Chondrocyte (in vitro differentiated cells): ENCODE measurements at regions not wholly inside any gene's neighbourhood (a gene's known extent, or its start where the extent isn't known, plus 50 kb on each side); places are given as distances from the start of the nearest gene placed in this dataset.
A peak's percentile ranks its signal among the peaks of the same experiment; 100 is the strongest.
"Not testable (repeated sequence)": the region's sequence is repeated elsewhere in the genome, so short reads cannot be mapped to it uniquely, and the experiment has no call there.

Experiments used
- DNase-seq: peaks from one replicate; pipeline ENCODE4 v3.0.0; 2021; ENCODE audit warnings: mixed read lengths, low spot score
- H3K27ac Mint-ChIP-seq: one replicate; pipeline ENCODE4 v1.8.0; 2021; ENCODE audit warnings: mild to moderate bottlenecking, moderate library complexity, mixed read lengths; ENCODE audit not compliant: unreplicated experiment
- H3K27me3 Mint-ChIP-seq: 2 replicates; pipeline ENCODE4 v1.8.0; 2021; ENCODE audit warnings: low read depth, mixed read lengths
- H3K36me3 Mint-ChIP-seq: 2 replicates; pipeline ENCODE4 v1.8.0; 2021; ENCODE audit warnings: low read depth, mixed read lengths
- H3K4me1 Mint-ChIP-seq: 2 replicates; pipeline ENCODE4 v1.8.0; 2021; ENCODE audit warnings: low read depth, mild to moderate bottlenecking, mixed read lengths
- H3K4me3 Mint-ChIP-seq: one replicate; pipeline ENCODE4 v1.8.0; 2021; ENCODE audit warnings: mild to moderate bottlenecking, moderate library complexity, mixed read lengths; ENCODE audit not compliant: unreplicated experiment
- H3K9me3 Mint-ChIP-seq: 2 replicates; pipeline ENCODE4 v1.8.0; 2021; ENCODE audit warnings: low read depth, mixed read lengths
- TF ChIP-seq, protein P1 (sequence below): fragments of 200-600 bp; sonication (generic); IDR thresholded peaks from 2 replicates; pipeline ENCODE4 v1.5.0; 2021; ENCODE audit warnings: antibody characterized with exemption, mild to moderate bottlenecking, moderate library complexity

DNA sequence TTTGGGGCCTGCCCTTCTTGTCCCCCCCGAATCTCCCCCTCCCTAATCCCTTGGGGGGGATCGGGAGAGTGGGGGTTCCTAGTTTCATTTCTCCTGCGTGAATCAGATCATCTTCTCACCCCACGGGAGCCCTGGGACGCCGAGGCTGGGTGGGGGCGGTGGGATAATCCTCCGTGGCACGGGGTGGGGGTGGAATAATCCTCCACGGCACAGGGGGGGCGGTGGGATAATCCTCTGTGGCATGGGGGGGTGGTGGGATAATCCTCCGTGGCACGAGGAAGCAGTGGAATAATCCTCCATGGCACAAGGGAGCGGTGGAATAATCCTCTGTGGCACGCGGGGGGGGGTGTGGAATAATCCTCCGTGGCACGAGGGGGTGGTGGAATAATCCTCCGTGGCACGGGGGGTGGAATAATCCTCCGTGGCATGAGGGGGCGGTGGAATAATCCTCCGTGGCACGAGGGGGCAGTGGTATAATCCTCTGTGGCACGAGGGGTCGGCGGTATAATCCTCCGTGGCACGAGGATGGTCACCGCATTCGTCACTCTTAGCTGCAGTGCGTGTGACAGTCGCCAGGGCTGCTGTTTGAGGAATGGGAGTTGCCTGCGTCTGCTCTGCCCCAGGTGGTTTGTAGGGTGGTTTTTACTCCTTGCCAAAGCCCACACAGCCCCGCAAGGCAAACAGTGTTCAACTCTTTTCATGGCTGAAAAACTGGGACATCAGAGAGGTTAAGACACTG, 156.9 kb downstream of the LAT start:
- H3K27me3 Mint-ChIP-seq: peaks cover 17% of the 10 kb centered on the region
- H3K36me3 Mint-ChIP-seq: peaks cover 1% of the 10 kb centered on the region
- TF ChIP-seq, protein P1, sequence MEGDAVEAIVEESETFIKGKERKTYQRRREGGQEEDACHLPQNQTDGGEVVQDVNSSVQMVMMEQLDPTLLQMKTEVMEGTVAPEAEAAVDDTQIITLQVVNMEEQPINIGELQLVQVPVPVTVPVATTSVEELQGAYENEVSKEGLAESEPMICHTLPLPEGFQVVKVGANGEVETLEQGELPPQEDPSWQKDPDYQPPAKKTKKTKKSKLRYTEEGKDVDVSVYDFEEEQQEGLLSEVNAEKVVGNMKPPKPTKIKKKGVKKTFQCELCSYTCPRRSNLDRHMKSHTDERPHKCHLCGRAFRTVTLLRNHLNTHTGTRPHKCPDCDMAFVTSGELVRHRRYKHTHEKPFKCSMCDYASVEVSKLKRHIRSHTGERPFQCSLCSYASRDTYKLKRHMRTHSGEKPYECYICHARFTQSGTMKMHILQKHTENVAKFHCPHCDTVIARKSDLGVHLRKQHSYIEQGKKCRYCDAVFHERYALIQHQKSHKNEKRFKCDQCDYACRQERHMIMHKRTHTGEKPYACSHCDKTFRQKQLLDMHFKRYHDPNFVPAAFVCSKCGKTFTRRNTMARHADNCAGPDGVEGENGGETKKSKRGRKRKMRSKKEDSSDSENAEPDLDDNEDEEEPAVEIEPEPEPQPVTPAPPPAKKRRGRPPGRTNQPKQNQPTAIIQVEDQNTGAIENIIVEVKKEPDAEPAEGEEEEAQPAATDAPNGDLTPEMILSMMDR: no peak
- H3K4me3 Mint-ChIP-seq: no peak overlapping the region
- H3K27ac Mint-ChIP-seq: no peak overlapping the region
- no peaks in the 10 kb centered on the region for H3K4me1 Mint-ChIP-seq
- DNase-seq: peak; percentile 37
- H3K9me3 Mint-ChIP-seq: no peaks in the 10 kb centered on the region

DNA sequence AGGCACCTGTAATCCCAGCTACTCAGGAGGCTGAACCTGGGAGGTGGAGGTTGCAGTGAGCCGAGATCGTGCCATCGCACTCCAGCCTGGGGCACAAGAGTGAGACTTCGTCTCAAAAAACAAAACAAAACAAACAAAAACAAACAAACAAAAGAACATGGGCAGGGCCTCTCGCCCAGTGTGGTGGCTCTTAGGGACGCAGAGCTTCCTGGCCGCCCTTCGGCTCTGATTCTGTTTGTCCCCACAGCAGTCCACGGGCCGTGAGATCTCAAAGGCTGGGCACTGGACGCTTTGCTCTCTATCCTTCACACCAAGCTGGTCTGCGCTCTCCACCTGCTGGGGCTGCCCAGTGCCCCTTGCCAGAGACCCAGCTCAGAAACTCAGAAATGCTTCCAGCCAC, 156.3 kb downstream of the LAT start:
- H3K9me3 Mint-ChIP-seq, H3K4me1 Mint-ChIP-seq, H3K4me3 Mint-ChIP-seq, H3K27ac Mint-ChIP-seq, H3K36me3 Mint-ChIP-seq: not testable (repeated sequence)
- peaks cover 17% of the 10 kb centered on the region for H3K27me3 Mint-ChIP-seq
- DNase-seq: peak; percentile 49

DNA sequence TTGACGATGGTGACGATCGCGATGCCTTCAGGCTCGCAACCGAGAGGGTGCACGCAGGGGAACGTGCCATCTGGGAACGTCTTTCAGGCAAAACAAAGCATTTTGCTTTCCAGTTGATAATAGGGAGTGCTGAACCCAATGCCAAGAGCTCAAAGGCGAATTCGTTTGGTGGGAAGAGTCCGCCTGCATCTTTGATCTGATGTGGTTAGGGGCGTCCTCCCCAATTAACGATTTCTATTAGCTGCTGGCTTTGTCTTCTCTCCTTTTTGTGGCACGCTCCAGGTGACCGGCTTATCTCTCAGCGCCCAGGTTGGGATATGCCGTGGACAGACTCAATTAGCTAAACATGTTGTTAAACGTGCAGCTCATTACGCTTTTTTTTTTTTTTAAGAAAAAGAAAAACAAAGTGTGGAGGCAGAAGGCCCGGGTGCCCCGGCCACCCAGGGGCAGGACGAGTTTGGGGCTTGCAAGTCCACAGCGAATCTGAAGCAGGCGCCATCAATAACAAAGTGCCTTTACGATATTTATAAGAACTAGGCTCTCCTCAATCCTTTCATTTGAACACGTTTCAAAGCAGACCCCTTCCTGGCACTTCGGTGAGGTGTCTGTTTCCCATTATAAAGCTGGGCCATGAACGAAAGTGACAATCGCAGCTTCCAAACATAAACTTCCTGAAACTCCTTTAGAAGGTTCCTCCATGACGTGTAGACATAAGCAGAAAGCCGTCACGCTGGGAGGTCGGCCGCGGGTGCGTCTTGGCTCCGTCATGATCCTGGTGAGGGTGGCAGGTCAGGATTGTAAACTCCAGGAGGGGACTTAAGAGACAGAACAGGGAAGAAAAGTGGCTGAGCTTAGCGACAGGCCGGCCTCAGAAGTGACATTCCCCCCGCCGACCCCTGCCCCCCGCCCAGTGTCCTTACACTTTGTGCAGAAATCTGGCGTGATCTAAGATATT, 155.3 kb downstream of the LAT start:
- H3K9me3 Mint-ChIP-seq, H3K36me3 Mint-ChIP-seq, H3K27ac Mint-ChIP-seq, H3K4me1 Mint-ChIP-seq, H3K4me3 Mint-ChIP-seq: not testable (repeated sequence)
- peaks cover 17% of the 10 kb centered on the region for H3K27me3 Mint-ChIP-seq
- DNase-seq: peak; percentile 42

DNA sequence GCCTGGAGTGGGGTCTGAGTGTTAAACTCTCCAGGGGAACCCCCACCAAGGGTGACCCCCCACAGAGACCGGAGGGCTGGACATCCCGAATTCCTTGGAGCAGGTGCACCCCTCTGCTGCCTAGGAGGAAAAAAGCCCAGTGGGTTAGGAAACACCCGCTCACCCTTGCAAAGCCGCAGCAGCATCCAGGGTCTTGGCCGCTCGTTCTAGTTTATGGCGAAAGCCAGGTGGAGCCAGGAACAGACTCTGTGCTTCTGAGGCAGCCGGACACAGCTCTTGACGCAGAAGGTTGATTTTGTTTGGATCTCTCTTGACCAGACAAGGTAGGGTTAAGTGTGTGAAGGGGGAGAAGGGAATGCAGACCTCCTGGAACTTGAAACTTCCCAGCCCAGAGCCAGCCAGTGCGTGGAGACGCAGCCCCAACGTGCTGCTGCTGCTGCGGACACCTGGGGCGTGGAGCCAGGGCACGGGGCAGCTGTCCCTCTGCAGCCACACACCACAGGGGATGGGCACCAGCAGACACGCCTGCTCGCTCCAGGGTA, 154.5 kb downstream of the LAT start:
- TF ChIP-seq, protein P1: no peak
- Mint-ChIP-seq H3K4me3 (no peak overlapping the region), H3K4me1 (no peaks in the 10 kb centered on the region), H3K36me3 (peaks cover 1% of the 10 kb centered on the region), H3K27ac (no peak overlapping the region), H3K27me3 (peaks cover 17% of the 10 kb centered on the region), H3K9me3 (peaks cover 2% of the 10 kb centered on the region)
- DNase-seq: peak; percentile 56

DNA sequence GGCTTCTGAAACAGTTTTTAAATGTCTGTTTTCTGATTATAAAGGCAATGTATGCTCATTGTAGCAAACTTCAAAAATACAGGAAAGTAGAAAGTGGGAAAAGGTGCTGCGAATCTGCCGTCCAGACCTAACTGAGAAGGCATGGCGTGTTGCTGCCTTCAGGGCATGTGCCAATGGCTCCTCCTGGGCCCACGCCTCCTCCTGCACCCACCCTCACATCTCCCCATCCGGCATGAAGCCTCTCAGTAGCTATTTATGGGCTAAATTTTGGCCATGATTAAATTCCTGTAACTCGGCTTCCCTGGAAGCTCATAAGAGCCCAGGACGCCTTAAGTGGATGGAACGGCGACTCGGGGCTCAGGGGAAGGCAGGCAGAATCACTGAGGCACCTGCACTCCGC, 153.8 kb downstream of the LAT start:
- H3K4me3 Mint-ChIP-seq, H3K9me3 Mint-ChIP-seq, H3K27ac Mint-ChIP-seq, H3K36me3 Mint-ChIP-seq, H3K4me1 Mint-ChIP-seq: not testable (repeated sequence)
- DNase-seq: peak; percentile 33
- peaks cover 17% of the 10 kb centered on the region for H3K27me3 Mint-ChIP-seq

DNA sequence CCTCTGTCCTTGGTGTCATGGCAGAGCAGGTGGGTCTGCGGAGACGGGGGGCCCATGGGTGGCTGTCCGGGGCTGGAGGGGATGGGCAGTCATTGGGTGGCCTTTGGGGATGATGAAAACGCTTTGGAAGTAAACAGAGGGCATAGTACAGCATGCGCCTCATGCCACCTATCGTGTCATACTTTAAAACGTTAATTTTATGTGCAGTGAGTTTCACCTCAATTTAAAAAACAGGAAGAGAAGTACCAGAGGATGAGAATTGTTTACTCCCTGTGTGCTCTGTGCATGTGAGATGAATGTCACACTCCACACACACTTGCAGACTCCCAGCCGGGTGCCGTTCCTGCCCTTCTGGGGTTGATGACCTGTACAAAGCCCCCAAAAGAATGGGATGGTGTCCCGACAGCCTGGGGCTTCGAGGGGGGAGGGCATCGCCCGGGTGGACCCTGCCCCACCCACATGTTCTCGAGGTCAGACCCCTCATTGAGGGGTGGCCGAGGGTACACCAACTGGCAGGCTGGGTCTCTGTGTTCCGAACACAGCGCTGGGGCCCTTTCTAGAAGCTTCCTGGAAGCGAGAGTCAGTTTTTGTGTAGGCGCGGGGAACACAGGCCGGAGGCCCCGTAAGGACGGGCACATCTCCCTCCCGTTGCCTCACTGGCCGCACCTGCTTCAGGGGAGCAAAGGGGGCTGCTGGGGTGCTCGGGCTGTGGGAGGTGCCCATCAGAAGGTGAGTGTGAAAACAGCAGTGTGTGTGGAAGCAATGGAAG, 153.2 kb downstream of the LAT start:
- H3K4me1 Mint-ChIP-seq: not testable (repeated sequence)

DNA sequence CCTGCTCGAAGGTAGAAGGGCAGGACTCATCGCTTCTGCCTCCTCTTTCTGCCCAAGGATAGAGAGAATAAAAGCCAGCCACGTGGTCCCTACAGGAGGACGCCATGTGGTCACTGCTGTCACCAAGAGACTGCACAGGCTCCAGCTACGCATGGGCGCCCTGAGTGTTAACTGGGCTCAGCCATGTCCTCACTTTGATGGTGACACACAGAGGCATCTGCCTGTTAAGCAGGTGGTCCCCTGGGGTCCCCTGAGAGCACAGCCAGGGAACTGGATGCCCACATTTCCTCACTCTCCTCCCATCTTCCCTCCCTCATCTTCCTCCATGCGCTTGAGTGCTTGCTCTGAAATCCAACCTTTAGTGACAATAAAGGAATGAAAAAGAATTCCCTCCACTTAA, 152.6 kb downstream of the LAT start:
- not testable (repeated sequence) for DNase-seq, H3K4me3 Mint-ChIP-seq, H3K27ac Mint-ChIP-seq, H3K36me3 Mint-ChIP-seq, H3K4me1 Mint-ChIP-seq, H3K9me3 Mint-ChIP-seq
- H3K27me3 Mint-ChIP-seq: peaks cover 15% of the 10 kb centered on the region

More for the DNA sequence above, 153.2 kb downstream of the LAT start:
- H3K27ac Mint-ChIP-seq, H3K4me3 Mint-ChIP-seq, H3K36me3 Mint-ChIP-seq, H3K9me3 Mint-ChIP-seq: not testable (repeated sequence)
- peaks cover 17% of the 10 kb centered on the region for H3K27me3 Mint-ChIP-seq
- DNase-seq: peak; percentile 75

DNA sequence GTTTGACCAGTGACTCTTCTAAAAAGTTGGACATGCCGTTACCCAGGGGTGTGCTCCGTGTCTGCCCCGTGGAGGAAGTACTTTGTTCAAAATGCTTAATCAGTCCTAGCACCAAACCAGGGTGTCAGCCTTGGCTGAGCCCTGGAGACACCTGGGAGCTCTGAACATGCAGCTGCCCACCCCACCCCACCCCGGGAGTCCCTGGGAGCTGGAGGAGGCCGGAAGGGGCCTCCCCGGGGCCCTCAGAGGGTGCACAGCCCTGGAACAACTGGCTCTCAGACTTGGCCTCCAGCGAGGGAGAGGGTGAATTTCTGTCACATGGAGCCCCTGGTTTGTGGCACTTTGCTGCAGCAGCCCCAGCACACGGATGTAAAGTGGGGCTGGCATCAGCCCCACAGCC, 152.1 kb downstream of the LAT start:
- H3K27me3 Mint-ChIP-seq: peaks cover 14% of the 10 kb centered on the region
- H3K4me1 Mint-ChIP-seq, H3K27ac Mint-ChIP-seq, H3K36me3 Mint-ChIP-seq, H3K9me3 Mint-ChIP-seq, H3K4me3 Mint-ChIP-seq: not testable (repeated sequence)
- peak; percentile 34 for DNase-seq

DNA sequence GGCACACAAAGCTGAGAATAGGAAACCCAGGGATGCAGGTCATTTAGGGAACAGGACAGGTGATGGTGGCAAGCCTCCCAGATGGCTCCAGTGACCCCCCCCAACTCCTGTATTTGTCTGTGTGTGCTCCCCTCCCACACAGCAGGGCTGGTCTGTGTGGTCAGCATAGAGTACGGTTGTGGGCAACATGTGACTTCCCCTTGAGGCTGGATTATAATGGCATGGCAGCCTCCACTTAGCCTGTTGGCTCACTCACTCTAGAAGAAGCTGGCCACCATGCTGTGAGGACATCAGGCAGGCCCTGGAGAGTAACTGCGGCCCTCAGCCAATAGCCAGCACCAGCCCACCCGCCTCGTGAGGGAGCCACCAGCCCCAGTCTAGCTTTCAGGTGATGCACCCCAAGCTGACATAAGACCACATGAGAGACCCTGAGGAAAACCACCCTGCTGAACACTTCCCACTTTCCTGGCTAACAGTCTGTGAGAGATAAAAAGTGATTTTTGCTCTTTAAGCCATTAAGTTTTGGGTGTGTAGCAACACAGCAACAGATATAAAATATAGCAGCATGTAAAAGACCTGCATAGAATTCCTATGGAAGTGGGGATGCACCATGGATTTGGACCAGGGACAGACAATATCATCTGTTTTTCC, 151.3 kb downstream of the LAT start:
- peak; percentile 12 for DNase-seq
- H3K27me3 Mint-ChIP-seq: peaks cover 14% of the 10 kb centered on the region
- not testable (repeated sequence) for H3K9me3 Mint-ChIP-seq

DNA sequence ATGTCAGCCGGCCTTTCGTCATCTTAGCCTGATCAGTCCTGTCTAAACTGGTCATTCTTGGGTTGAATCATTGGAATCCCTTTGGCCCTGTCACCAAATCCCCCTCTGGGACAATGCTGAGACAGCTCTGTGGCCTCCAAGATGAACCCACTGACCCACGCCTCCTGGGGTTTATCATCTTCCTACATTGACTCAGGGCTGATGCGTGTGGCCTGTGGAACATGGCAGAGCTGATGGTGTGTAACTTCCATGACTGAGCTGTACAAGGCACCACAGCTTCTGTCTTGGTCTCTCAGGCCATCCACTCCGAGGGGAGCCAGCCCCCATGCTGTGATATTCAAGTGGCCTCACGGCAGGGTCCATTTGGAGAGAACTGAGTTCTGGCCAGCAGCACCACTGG, 150.2 kb downstream of the LAT start:
- DNase-seq, H3K9me3 Mint-ChIP-seq, H3K27ac Mint-ChIP-seq, H3K4me1 Mint-ChIP-seq, H3K36me3 Mint-ChIP-seq, H3K4me3 Mint-ChIP-seq: not testable (repeated sequence)
- peaks cover 11% of the 10 kb centered on the region for H3K27me3 Mint-ChIP-seq

More for the DNA sequence above, 151.3 kb downstream of the LAT start:
- not testable (repeated sequence) for H3K27ac Mint-ChIP-seq, H3K36me3 Mint-ChIP-seq, H3K4me1 Mint-ChIP-seq, H3K4me3 Mint-ChIP-seq
